HG02852 (cell line): ENCODE measurements at regions not wholly inside any gene's neighbourhood (a gene's known extent, or its start where the extent isn't known, plus 50 kb on each side); places are given as distances from the start of the nearest gene placed in this dataset.

Experiments used
- ATAC-seq: cut with Tn5 transposase; IDR thresholded peaks from one replicate; pipeline ENCODE4 v1.9.1; 2021; ENCODE audit warnings: mild to moderate bottlenecking, moderate library complexity; ENCODE audit not compliant: unreplicated experiment

DNA sequence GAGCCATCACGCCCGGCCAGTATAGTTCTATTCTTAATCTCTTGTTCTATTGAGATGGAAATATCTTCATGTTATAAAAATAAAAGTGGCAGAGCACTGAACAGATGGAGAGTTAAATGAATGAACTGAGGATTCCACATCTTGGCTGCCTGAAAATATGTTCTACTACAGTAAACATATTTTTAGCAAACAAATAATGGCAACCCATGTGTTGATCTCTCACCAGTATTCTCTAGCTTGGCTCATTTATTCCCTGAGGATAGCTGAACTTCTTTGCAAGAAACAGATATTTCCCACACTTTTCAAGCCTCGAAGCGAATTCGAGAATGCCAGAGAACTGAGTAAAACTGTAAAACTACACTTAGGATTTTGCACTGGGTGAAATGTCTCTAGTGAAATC, 58.9 kb downstream of the DIRAS3 start:
- no peak for ATAC-seq

- ATAC-seq, result no peak
Measured at GRCh38 chr1:67988066-67988465, 62.4 kb downstream of the DIRAS3 start.

GRCh38 chr1:67987046-67987799, 63.2 kb downstream of the DIRAS3 start:
- ATAC-seq, result no peak

DNA sequence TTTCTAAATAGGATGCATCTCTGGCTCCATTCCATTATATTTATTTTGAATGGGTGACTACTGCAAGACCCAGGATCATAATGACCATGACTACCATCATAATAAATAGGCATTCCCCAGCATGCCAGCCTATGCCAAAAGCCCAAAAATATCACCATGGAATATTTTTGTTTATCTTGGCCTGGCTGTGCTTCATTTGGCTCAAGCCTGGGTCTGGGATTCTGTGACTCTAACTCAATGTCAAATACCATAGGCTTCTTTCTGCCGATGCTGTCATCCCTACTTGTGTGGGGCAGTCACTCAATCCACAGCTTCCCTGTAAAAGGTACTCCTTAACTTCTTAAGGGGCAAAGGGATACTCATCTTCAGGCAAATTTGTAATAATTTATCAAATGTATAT, 66.6 kb downstream of the DIRAS3 start:
- ATAC-seq, result no peak

DNA sequence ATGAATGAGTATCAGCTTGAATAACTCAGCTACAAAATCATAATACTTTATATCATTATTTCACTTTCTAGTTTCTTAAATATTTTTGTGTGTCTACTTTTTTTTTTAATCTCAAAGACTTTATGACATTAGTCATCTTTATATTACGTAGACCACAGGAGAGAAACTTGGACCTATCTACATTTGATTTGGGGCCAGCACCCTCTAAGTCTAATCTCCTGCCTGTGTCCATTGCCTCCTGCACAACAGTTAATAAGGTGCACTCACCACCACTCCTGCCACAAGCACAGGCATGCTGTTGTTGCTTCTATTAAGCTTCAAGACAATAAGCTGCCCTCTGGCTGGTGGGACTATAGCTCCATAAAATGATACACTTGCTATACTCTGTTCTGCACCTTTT, 70.4 kb downstream of the DIRAS3 start:
- ATAC-seq, result no peak

DNA sequence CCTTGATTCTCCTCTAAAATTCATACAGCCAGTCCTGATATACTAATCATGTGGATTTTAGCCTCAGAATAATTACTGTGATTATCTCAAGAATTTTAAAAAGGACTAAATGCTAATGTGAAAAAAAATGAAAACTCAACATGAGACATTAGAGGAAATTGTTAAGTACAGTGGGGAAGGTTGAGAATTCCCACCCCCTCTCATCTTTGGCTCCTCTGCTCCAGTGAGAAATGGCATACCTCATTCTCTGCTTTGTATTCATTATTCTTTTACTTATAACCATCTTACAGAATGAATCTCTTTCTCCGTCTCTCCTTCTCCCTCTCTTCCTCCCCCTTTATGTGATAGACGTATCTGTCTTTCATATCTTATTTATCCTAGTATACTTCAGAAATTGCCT, 70.9 kb downstream of the DIRAS3 start:
- no peak for ATAC-seq

- no peak for ATAC-seq
Measured at GRCh38 chr1:67978890-67979516, 71.4 kb downstream of the DIRAS3 start.

DNA sequence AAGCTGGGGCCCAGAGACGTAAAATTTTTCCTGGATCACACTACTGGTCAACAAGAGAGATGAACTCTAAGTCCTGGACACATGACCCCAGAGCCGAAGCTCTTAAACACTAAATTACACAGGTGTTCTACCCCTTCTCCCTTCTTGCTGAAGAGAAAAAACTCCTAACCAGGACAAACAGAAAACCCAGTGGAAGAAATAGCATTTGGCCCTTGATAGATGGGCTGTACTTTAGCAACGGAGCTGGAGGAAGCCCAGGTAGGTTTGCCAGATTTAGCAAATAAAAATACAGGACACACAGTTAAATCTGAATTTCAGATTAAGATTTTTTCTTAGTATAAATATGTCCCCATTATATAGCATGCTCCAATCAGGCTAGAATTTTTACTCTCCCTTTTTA, 72.7 kb downstream of the DIRAS3 start:
- no peak for ATAC-seq

- no peak for ATAC-seq
Measured at GRCh38 chr1:67973051-67973450, 77.4 kb downstream of the DIRAS3 start.

DNA sequence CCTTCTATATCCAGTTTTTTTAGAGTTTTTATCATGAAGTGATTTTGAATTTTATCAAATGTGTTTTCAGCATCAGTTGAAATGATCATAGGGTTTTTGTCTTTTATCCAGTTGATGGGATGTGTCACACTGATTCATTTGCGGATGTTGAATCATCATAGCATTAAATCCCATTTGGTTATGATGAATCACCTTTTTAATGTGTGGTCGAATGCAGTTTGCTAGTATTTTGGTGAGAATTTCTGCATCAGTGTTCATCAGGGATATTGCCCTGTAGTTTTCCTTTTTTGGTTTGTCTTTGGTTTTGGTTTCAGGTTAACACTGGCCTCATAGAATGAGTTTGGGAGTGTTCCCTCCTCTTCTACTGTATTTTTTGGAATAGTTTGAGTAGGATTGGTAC, 80.3 kb downstream of the DIRAS3 start:
- ATAC-seq, result no peak

DNA sequence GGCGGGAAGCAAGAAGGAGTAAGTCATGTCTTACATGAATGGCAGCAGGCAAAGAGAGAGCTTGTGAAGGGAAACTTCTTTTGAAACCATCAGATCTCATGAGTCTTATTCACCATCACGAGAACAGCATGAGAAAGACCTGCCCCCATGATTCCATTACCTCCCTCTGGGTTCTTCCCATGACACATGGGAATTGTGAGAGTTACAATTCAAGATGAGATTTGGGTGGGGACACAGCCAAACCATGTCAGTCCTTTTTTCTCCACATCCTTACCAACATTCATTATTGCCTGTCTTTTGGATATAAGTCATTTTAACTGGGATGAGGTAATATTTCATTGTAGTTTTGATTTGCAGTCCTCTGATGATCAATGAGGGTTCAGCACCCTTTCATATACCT, 81.0 kb downstream of the DIRAS3 start:
- ATAC-seq, result no peak

DNA sequence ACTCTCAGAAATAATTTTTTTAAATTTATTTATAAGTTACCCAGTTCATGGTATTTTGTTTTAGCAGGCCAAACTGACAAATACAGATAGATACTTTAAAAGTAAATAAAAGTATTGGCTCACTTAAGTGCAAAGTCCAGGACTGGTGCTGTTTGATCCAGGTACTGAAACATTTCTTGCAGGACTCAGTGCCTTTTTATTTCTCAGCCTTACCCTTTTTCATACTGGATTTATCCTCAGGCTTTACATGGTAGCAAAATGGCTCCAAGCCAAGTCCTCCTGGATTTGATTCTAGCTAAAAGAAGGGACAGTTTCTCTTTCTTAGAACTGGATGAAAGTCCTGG, 83.8 kb downstream of the DIRAS3 start:
- no peak for ATAC-seq

GRCh38 chr1:67965995-67966665, 84.3 kb downstream of the DIRAS3 start:
- ATAC-seq, result no peak

DNA sequence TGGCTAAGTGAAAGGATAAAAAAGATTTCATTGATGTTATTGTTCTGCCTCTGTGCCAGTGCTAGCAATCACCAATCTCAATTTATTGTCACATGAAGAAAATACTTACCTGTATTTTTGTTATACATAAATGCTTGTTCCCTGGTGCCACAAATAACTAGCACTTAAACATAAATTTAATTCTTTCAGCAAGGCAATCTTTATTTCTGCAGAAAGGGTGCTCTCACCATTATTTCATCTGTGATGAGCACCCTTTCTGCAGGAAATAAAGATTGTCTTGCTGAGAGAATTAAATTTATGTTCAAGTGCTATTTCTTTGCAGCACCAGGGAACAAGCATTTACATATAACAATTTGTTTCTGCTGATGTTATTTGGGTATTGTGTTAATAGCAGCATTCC, 87.2 kb downstream of the DIRAS3 start:
- no peak for ATAC-seq

DNA sequence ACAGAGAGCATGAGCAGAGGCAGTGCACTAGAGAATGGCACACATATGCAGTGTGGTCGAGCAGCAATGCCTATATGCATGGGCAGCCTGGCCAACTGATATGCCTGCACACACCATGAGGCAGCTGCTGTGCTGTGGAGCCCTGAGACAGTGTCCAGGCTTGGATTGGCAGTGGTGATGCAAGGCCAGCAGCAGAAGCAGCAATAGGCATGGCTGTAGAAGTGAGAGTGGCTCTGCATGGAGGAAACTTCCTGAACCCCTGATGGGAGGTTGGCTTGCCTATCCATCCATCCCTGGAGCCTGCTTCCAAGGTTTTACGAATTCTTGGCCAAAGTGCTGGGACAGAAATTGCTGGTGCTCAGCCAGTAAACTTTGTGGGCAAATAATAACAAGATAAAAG, 89.7 kb downstream of the DIRAS3 start:
- no peak for ATAC-seq

DNA sequence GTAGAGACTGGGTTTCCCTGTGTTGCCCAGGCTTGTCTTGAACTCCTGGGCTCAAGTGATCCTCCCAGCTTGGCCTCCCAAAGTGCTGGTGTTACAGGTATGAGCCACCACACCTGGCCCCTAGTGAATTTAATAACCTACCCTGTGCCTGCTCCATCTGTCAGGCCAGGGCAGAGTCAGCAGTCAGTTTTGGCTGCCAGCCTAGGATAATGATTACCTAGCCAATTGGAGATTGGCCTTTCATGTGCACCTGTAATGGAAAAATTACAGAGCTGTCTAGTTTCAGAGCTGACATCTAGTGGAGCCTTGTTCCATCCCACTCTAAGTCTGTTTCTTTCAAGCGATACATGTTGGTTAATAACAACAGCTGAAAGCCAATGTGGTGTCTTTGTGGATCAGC, 92.0 kb downstream of the DIRAS3 start:
- no peak for ATAC-seq

DNA sequence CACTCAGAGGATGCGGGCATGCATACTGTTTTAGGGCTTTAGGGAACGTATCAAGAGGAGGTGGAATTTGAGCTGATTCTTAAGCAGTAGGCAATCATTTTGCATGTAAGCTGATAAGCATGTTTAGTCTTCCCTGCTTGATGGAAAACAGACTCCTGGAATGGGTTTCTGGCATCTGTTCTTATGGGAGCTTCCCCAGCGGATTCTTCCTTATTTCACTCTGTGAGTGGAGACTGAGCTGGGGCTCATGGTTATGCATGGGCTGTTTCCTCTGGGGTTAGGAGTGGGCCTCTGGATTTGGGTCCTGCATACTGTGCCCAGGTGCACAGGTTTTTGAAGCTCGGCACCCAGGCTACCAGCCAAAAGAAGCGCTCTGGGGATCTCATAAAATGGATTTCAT, 93.4 kb downstream of the DIRAS3 start:
- ATAC-seq, result no peak

DNA sequence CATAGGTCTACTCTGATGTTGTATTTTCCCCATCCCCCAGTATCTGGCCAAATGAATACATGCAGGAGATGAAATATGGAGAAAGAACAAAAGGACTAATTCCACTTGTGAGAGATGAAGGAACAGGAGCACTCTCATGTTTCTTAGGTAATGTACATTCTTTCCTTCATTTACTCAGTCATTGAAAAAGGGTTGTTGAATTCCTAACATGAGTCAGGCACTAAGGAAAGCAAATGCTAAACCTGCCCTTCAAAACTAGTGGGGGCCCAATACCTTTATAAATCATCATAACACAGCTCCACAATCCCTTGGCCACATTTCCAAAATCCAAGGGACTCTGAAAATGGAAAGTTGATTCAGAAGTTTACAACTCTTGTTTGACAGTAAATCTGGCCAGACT, 94.3 kb downstream of the DIRAS3 start:
- ATAC-seq, result no peak

GRCh38 chr1:67955591-67955990, 94.8 kb downstream of the DIRAS3 start:
- ATAC-seq, result no peak

GRCh38 chr1:67953301-67953700, 97.1 kb downstream of the DIRAS3 start:
- ATAC-seq, result no peak

GRCh38 chr1:67952071-67952470, 98.4 kb downstream of the DIRAS3 start:
- no peak for ATAC-seq

- no peak for ATAC-seq
Measured at GRCh38 chr1:67951014-67951413, 99.4 kb downstream of the DIRAS3 start.
